HL-60 (cell line): ENCODE measurements at regions not wholly inside any gene's neighbourhood (a gene's known extent, or its start where the extent isn't known, plus 50 kb on each side); places are given as distances from the start of the nearest gene placed in this dataset.

Source experiments
- CTCF ChIP-seq: IDR thresholded peaks from one replicate; pipeline ENCODE4 v1.5.1; 2011; ENCODE audit warnings: low read length, control low read depth, inconsistent platforms; ENCODE audit not compliant: insufficient read depth
- GABPA ChIP-seq: IDR thresholded peaks from 2 replicates; pipeline ENCODE4 v1.6.1; 2012; ENCODE audit warnings: low read depth
- POLR2AphosphoS5 ChIP-seq: IDR thresholded peaks from 2 replicates; pipeline ENCODE4 v1.6.1; 2012; ENCODE audit warnings: low read depth
- REST ChIP-seq: IDR thresholded peaks from 2 replicates; pipeline ENCODE4 v1.6.1; 2012; ENCODE audit warnings: low read depth; ENCODE audit not compliant: insufficient replicate concordance
- SPI1 ChIP-seq: IDR thresholded peaks from 2 replicates; pipeline ENCODE4 v1.6.1; 2012; ENCODE audit warnings: low read depth, mild to moderate bottlenecking, borderline replicate concordance

- no peak for TF ChIP-seq CTCF
- TF ChIP-seq POLR2AphosphoS5 = no peak
- no peak for TF ChIP-seq GABPA
- no peak for TF ChIP-seq REST
- TF ChIP-seq SPI1 = no peak
Observed at GRCh38 chr4:188279184-188279583, 139.9 kb downstream of the TRIML1 start.
